Left kidney (tissue), 1 donor: ENCODE measurements at regions not wholly inside any gene's neighbourhood (a gene's known extent, or its start where the extent isn't known, plus 50 kb on each side); places are given as distances from the start of the nearest gene placed in this dataset.
"Not testable (repeated sequence)": the region's sequence is repeated elsewhere in the genome, so short reads cannot be mapped to it uniquely, and the experiment has no call there.

Experiments
- DNase-seq: peaks from one replicate; pipeline ENCODE4 v3.0.0-alpha.2; 2013

GRCh38 chr7:156006876-156007275 lies 194.6 kb upstream of the SHH start:
- not testable (repeated sequence) for DNase-seq

- DNase-seq, result no peak
Measured at GRCh38 chr7:156006024-156006423, 193.8 kb upstream of the SHH start.

- DNase-seq, result no peak
Measured at GRCh38 chr7:156005202-156005691, 193.0 kb upstream of the SHH start.

GRCh38 chr7:156004265-156005201 lies 192.3 kb upstream of the SHH start:
- no peak for DNase-seq

GRCh38 chr7:156003220-156004162 lies 191.2 kb upstream of the SHH start:
- no peak for DNase-seq

- no peak for DNase-seq
Measured at GRCh38 chr7:156002362-156003066, 190.3 kb upstream of the SHH start.

GRCh38 chr7:156001496-156002260 lies 189.4 kb upstream of the SHH start:
- no peak for DNase-seq

GRCh38 chr7:156000601-156001396 lies 188.5 kb upstream of the SHH start:
- no peak for DNase-seq

- DNase-seq, result no peak
Measured at GRCh38 chr7:155999631-156000489, 187.6 kb upstream of the SHH start.

GRCh38 chr7:155998766-155999630 lies 186.7 kb upstream of the SHH start:
- no peak for DNase-seq

- DNase-seq, result no peak
Measured at GRCh38 chr7:155998328-155998691, 186.0 kb upstream of the SHH start.

GRCh38 chr7:155997431-155998327 lies 185.4 kb upstream of the SHH start:
- no peak for DNase-seq

- DNase-seq, result no peak
Measured at GRCh38 chr7:155996718-155997280, 184.5 kb upstream of the SHH start.

GRCh38 chr7:155995183-155995612 lies 182.9 kb upstream of the SHH start:
- no peak for DNase-seq

GRCh38 chr7:155994279-155994811 lies 182.1 kb upstream of the SHH start:
- DNase-seq, result no peak

GRCh38 chr7:155993420-155994278 lies 181.4 kb upstream of the SHH start:
- DNase-seq, result no peak
